WTC11 (cell line): ENCODE measurements at regions not wholly inside any gene's neighbourhood (a gene's known extent, or its start where the extent isn't known, plus 50 kb on each side); places are given as distances from the start of the nearest gene placed in this dataset.

Experiments used
- CREB1 ChIP-seq: sonication (generic); formaldehyde crosslinking; IDR thresholded peaks from 2 replicates; pipeline ENCODE4 v1.8.0; 2023; ENCODE audit warnings: mild to moderate bottlenecking, missing genetic modification reagents
- ELF4 ChIP-seq: sonication (generic); formaldehyde crosslinking; IDR thresholded peaks from 2 replicates; pipeline ENCODE4 v1.8.1; 2022; ENCODE audit warnings: low read depth, mild to moderate bottlenecking, moderate library complexity, missing genetic modification reagents
- ETV6 ChIP-seq: sonication (generic); formaldehyde crosslinking; IDR thresholded peaks from 2 replicates; pipeline ENCODE4 v1.8.1; 2022; ENCODE audit warnings: mild to moderate bottlenecking, missing genetic modification reagents
- FOXJ3 ChIP-seq: sonication (generic); formaldehyde crosslinking; IDR thresholded peaks from 2 replicates; pipeline ENCODE4 v1.9.0; 2021; ENCODE audit warnings: missing genetic modification reagents, mild to moderate bottlenecking, borderline replicate concordance
- FOXP1 ChIP-seq: sonication (generic); formaldehyde crosslinking; IDR thresholded peaks from 2 replicates; pipeline ENCODE4 v1.8.0; 2022; ENCODE audit warnings: missing genetic modification reagents, mild to moderate bottlenecking, moderate library complexity, borderline replicate concordance
- JUN ChIP-seq: sonication (generic); formaldehyde crosslinking; IDR thresholded peaks from 2 replicates; pipeline ENCODE4 v1.8.0; 2023; ENCODE audit warnings: mild to moderate bottlenecking, missing genetic modification reagents
- NR2C2 ChIP-seq: sonication (generic); formaldehyde crosslinking; IDR thresholded peaks from 2 replicates; pipeline ENCODE4 v1.8.0; 2022; ENCODE audit warnings: mild to moderate bottlenecking, missing genetic modification reagents
- ZNF263 ChIP-seq: sonication (generic); formaldehyde crosslinking; IDR thresholded peaks from 2 replicates; pipeline ENCODE4 v1.8.1; 2022; ENCODE audit warnings: low read depth, mild to moderate bottlenecking, moderate library complexity, missing genetic modification reagents
- TF ChIP-seq, protein P1 (sequence below): fragments of 250-450 bp; sonication (Bioruptor Pico); IDR thresholded peaks from 2 replicates; pipeline ENCODE4 v1.9.0; 2021; ENCODE audit warnings: mild to moderate bottlenecking
- TF ChIP-seq, protein P2 (sequence below): fragments of 200-600 bp; IDR thresholded peaks from 2 replicates; pipeline ENCODE4 v1.8.0; 2022; ENCODE audit warnings: antibody characterized with exemption
- TF ChIP-seq, protein P3 (sequence below): sonication (generic); formaldehyde crosslinking; IDR thresholded peaks from 2 replicates; pipeline ENCODE4 v1.8.0; 2022; ENCODE audit warnings: mild to moderate bottlenecking, missing genetic modification reagents
- TF ChIP-seq, protein P4 (sequence below): sonication (generic); formaldehyde crosslinking; IDR thresholded peaks from 2 replicates; pipeline ENCODE4 v1.8.1; 2022; ENCODE audit warnings: missing genetic modification reagents, borderline replicate concordance
- TF ChIP-seq, protein P5 (sequence below): sonication (generic); formaldehyde crosslinking; IDR thresholded peaks from 2 replicates; pipeline ENCODE4 v1.8.0; 2023; ENCODE audit warnings: mild to moderate bottlenecking, missing genetic modification reagents
- TF ChIP-seq, protein P6 (sequence below): sonication (generic); formaldehyde crosslinking; IDR thresholded peaks from 2 replicates; pipeline ENCODE4 v1.8.1; 2022; ENCODE audit warnings: low read depth, mild to moderate bottlenecking, moderate library complexity, missing genetic modification reagents, borderline replicate concordance

DNA sequence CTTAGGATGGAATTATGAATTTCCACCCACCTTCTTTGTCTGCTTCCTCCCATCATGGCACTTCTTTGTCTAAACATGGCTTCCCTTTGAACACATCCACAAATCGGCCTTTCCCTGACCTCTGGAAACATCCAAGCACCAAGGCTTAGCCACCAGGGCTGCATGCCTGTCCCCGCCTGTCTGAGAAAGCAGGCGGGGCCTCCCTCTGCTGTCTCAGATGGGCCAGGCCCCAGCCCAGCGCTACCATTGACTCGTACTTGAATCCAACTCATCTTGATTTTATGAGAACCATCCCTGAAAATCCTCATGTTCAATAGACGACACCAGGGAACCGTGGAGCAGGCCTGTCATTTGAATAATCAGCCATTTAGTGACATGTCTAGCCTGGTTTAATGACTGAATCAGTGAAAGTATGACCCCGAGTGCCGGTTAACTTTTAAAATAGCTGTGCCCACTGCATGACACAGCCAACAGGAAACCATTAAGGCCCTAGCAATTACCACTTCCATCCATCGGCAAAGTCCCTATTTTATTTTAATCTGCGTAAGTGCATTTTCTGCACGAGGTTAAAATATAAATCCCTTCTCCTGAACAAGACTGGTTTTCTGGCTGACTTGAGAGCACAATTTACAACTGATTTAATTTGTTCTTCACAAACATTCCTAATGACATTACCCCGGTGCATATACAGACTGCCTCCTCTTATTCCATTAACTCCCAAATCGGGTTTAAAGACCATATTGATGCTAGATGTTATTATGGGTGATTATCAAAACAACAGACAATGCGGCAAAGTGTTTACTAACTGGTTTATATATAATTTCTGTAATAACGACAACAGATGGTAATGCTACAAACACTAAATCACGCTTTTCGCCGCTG is 194.7 kb downstream of the BUB3 start:
- no peak for TF ChIP-seq ETV6 (CRISPR knock-in tag)
- TF ChIP-seq NR2C2 (CRISPR knock-in tag), result no peak
- TF ChIP-seq ELF4 (CRISPR knock-in tag), result no peak
- TF ChIP-seq, protein P1, sequence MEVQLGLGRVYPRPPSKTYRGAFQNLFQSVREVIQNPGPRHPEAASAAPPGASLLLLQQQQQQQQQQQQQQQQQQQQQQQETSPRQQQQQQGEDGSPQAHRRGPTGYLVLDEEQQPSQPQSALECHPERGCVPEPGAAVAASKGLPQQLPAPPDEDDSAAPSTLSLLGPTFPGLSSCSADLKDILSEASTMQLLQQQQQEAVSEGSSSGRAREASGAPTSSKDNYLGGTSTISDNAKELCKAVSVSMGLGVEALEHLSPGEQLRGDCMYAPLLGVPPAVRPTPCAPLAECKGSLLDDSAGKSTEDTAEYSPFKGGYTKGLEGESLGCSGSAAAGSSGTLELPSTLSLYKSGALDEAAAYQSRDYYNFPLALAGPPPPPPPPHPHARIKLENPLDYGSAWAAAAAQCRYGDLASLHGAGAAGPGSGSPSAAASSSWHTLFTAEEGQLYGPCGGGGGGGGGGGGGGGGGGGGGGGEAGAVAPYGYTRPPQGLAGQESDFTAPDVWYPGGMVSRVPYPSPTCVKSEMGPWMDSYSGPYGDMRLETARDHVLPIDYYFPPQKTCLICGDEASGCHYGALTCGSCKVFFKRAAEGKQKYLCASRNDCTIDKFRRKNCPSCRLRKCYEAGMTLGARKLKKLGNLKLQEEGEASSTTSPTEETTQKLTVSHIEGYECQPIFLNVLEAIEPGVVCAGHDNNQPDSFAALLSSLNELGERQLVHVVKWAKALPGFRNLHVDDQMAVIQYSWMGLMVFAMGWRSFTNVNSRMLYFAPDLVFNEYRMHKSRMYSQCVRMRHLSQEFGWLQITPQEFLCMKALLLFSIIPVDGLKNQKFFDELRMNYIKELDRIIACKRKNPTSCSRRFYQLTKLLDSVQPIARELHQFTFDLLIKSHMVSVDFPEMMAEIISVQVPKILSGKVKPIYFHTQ (CRISPR knock-in tag), result no peak
- TF ChIP-seq, protein P2, sequence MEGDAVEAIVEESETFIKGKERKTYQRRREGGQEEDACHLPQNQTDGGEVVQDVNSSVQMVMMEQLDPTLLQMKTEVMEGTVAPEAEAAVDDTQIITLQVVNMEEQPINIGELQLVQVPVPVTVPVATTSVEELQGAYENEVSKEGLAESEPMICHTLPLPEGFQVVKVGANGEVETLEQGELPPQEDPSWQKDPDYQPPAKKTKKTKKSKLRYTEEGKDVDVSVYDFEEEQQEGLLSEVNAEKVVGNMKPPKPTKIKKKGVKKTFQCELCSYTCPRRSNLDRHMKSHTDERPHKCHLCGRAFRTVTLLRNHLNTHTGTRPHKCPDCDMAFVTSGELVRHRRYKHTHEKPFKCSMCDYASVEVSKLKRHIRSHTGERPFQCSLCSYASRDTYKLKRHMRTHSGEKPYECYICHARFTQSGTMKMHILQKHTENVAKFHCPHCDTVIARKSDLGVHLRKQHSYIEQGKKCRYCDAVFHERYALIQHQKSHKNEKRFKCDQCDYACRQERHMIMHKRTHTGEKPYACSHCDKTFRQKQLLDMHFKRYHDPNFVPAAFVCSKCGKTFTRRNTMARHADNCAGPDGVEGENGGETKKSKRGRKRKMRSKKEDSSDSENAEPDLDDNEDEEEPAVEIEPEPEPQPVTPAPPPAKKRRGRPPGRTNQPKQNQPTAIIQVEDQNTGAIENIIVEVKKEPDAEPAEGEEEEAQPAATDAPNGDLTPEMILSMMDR, result no peak
- no peak for TF ChIP-seq FOXP1 (CRISPR knock-in tag)
- TF ChIP-seq, protein P3, sequence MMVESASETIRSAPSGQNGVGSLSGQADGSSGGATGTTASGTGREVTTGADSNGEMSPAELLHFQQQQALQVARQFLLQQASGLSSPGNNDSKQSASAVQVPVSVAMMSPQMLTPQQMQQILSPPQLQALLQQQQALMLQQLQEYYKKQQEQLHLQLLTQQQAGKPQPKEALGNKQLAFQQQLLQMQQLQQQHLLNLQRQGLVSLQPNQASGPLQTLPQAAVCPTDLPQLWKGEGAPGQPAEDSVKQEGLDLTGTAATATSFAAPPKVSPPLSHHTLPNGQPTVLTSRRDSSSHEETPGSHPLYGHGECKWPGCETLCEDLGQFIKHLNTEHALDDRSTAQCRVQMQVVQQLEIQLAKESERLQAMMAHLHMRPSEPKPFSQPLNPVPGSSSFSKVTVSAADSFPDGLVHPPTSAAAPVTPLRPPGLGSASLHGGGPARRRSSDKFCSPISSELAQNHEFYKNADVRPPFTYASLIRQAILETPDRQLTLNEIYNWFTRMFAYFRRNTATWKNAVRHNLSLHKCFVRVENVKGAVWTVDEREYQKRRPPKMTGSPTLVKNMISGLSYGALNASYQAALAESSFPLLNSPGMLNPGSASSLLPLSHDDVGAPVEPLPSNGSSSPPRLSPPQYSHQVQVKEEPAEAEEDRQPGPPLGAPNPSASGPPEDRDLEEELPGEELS (CRISPR knock-in tag), result no peak
- TF ChIP-seq JUN (CRISPR knock-in tag), result no peak
- no peak for TF ChIP-seq FOXJ3
- TF ChIP-seq CREB1 (CRISPR knock-in tag), result no peak
- TF ChIP-seq, protein P4, sequence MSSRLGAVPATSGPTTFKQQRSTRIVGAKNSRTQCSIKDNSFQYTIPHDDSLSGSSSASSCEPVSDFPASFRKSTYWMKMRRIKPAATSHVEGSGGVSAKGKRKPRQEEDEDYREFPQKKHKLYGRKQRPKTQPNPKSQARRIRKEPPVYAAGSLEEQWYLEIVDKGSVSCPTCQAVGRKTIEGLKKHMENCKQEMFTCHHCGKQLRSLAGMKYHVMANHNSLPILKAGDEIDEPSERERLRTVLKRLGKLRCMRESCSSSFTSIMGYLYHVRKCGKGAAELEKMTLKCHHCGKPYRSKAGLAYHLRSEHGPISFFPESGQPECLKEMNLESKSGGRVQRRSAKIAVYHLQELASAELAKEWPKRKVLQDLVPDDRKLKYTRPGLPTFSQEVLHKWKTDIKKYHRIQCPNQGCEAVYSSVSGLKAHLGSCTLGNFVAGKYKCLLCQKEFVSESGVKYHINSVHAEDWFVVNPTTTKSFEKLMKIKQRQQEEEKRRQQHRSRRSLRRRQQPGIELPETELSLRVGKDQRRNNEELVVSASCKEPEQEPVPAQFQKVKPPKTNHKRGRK, result no peak
- TF ChIP-seq, protein P5, sequence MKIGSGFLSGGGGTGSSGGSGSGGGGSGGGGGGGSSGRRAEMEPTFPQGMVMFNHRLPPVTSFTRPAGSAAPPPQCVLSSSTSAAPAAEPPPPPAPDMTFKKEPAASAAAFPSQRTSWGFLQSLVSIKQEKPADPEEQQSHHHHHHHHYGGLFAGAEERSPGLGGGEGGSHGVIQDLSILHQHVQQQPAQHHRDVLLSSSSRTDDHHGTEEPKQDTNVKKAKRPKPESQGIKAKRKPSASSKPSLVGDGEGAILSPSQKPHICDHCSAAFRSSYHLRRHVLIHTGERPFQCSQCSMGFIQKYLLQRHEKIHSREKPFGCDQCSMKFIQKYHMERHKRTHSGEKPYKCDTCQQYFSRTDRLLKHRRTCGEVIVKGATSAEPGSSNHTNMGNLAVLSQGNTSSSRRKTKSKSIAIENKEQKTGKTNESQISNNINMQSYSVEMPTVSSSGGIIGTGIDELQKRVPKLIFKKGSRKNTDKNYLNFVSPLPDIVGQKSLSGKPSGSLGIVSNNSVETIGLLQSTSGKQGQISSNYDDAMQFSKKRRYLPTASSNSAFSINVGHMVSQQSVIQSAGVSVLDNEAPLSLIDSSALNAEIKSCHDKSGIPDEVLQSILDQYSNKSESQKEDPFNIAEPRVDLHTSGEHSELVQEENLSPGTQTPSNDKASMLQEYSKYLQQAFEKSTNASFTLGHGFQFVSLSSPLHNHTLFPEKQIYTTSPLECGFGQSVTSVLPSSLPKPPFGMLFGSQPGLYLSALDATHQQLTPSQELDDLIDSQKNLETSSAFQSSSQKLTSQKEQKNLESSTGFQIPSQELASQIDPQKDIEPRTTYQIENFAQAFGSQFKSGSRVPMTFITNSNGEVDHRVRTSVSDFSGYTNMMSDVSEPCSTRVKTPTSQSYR, result no peak
- TF ChIP-seq, protein P6, sequence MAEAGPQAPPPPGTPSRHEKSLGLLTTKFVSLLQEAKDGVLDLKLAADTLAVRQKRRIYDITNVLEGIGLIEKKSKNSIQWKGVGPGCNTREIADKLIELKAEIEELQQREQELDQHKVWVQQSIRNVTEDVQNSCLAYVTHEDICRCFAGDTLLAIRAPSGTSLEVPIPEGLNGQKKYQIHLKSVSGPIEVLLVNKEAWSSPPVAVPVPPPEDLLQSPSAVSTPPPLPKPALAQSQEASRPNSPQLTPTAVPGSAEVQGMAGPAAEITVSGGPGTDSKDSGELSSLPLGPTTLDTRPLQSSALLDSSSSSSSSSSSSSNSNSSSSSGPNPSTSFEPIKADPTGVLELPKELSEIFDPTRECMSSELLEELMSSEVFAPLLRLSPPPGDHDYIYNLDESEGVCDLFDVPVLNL (CRISPR knock-in tag), result no peak
- TF ChIP-seq ZNF263 (CRISPR knock-in tag), result no peak
